G401 (cell line): ENCODE measurements at regions not wholly inside any gene's neighbourhood (a gene's known extent, or its start where the extent isn't known, plus 50 kb on each side); places are given as distances from the start of the nearest gene placed in this dataset.
"Not testable (repeated sequence)": the region's sequence is repeated elsewhere in the genome, so short reads cannot be mapped to it uniquely, and the experiment has no call there.

Source experiments
- DNase-seq: peaks from one replicate; pipeline ENCODE4 v3.0.0-alpha.2; 2015; ENCODE audit warnings: low spot score
- in situ Hi-C: cut with HindIII; loops from 2 replicates; pipeline ENCODE4 v1.10.0; 2016; ENCODE audit warnings: low sequenced_read_pairs, mixed read lengths

GRCh38 chr11:97895572-97895971 lies 1125.2 kb upstream of the CNTN5 start:
- no peak for DNase-seq
- in situ Hi-C loops, result no loop called here

- DNase-seq, result no peak
- in situ Hi-C loops, result no loop called here
These were observed 1117.9 kb upstream of the CNTN5 start for GRCh38 chr11:97902828-97903227.

GRCh38 chr11:97905101-97905500 lies 1115.6 kb upstream of the CNTN5 start:
- in situ Hi-C loops, result no loop called here

GRCh38 chr11:97905671-97906070 lies 1115.1 kb upstream of the CNTN5 start:
- no peak for DNase-seq
- in situ Hi-C loops, result no loop called here

More at GRCh38 chr11:97905101-97905500, 1115.6 kb upstream of the CNTN5 start:
- no peak for DNase-seq

GRCh38 chr11:97908354-97908753 lies 1112.4 kb upstream of the CNTN5 start:
- DNase-seq, result no peak
- in situ Hi-C loops, result no loop called here

- DNase-seq, result no peak
- in situ Hi-C loops, result no loop called here
These were observed 1110.9 kb upstream of the CNTN5 start for GRCh38 chr11:97909614-97910399.

- in situ Hi-C loops, result no loop called here
- no peak for DNase-seq
These were observed 1108.1 kb upstream of the CNTN5 start for GRCh38 chr11:97912629-97913028.

- DNase-seq, in situ Hi-C loops: not testable (repeated sequence)
These were observed 1097.8 kb upstream of the CNTN5 start for GRCh38 chr11:97922933-97923332.

- in situ Hi-C loops, result no loop called here
- no peak for DNase-seq
These were observed 1086.1 kb upstream of the CNTN5 start for GRCh38 chr11:97934572-97935208.

- in situ Hi-C loops, result no loop called here
- DNase-seq, result no peak
These were observed 1083.2 kb upstream of the CNTN5 start for GRCh38 chr11:97937501-97937900.

- in situ Hi-C loops, result no loop called here
- no peak for DNase-seq
These were observed 1082.0 kb upstream of the CNTN5 start for GRCh38 chr11:97938789-97939188.

- in situ Hi-C loops, result no loop called here
- no peak for DNase-seq
These were observed 1077.3 kb upstream of the CNTN5 start for GRCh38 chr11:97943493-97943892.

GRCh38 chr11:97948793-97949192 lies 1072.0 kb upstream of the CNTN5 start:
- in situ Hi-C loops, result no loop called here
- no peak for DNase-seq

- in situ Hi-C loops, result no loop called here
- DNase-seq, result no peak
These were observed 1065.2 kb upstream of the CNTN5 start for GRCh38 chr11:97955595-97955994.

- in situ Hi-C loops, result no loop called here
- DNase-seq, result no peak
These were observed 1063.8 kb upstream of the CNTN5 start for GRCh38 chr11:97956904-97957303.

- no peak for DNase-seq
- in situ Hi-C loops, result no loop called here
These were observed 1059.3 kb upstream of the CNTN5 start for GRCh38 chr11:97961431-97961830.

GRCh38 chr11:97962758-97963157 lies 1058.0 kb upstream of the CNTN5 start:
- no peak for DNase-seq

GRCh38 chr11:97963528-97964331 lies 1057.0 kb upstream of the CNTN5 start:
- no peak for DNase-seq
- in situ Hi-C loops, result no loop called here

More at GRCh38 chr11:97962758-97963157, 1058.0 kb upstream of the CNTN5 start:
- in situ Hi-C loops, result no loop called here

GRCh38 chr11:97964332-97965004 lies 1056.3 kb upstream of the CNTN5 start:
- DNase-seq, result no peak
- in situ Hi-C loops, result no loop called here
